HG03439 (cell line): ENCODE measurements at regions not wholly inside any gene's neighbourhood (a gene's known extent, or its start where the extent isn't known, plus 50 kb on each side); places are given as distances from the start of the nearest gene placed in this dataset.
"Not testable (repeated sequence)": the region's sequence is repeated elsewhere in the genome, so short reads cannot be mapped to it uniquely, and the experiment has no call there.

Source experiments
- ATAC-seq: cut with Tn5 transposase; IDR thresholded peaks from one replicate; pipeline ENCODE4 v1.9.1; 2021; ENCODE audit warnings: mild to moderate bottlenecking, moderate library complexity; ENCODE audit not compliant: unreplicated experiment

GRCh38 chr16:46519063-46519462, 102.1 kb downstream of the SHCBP1 start:
- ATAC-seq: no peak

GRCh38 chr16:46496701-46497100, 124.5 kb downstream of the SHCBP1 start:
- ATAC-seq: no peak

GRCh38 chr16:46482895-46483294, 138.3 kb downstream of the SHCBP1 start:
- no peak for ATAC-seq

- no peak for ATAC-seq
Observed at GRCh38 chr16:46466239-46466638, 154.9 kb downstream of the SHCBP1 start.

- ATAC-seq: not testable (repeated sequence)
Observed at GRCh38 chr16:46454801-46455200, 166.4 kb downstream of the SHCBP1 start.

GRCh38 chr16:46428108-46429061, 192.8 kb downstream of the SHCBP1 start:
- ATAC-seq: no peak

- ATAC-seq: no peak
Observed at GRCh38 chr16:46427340-46428107, 193.7 kb downstream of the SHCBP1 start.

- ATAC-seq: no peak
Observed at GRCh38 chr16:46426336-46426735, 194.8 kb downstream of the SHCBP1 start.

- no peak for ATAC-seq
Observed at GRCh38 chr16:46404028-46404427, 217.2 kb downstream of the SHCBP1 start.

- not testable (repeated sequence) for ATAC-seq
Observed at GRCh38 chr16:46398559-46398958, 222.6 kb downstream of the SHCBP1 start.

GRCh38 chr16:46396883-46397270, 224.3 kb downstream of the SHCBP1 start:
- not testable (repeated sequence) for ATAC-seq

GRCh38 chr16:46396131-46396882, 224.9 kb downstream of the SHCBP1 start:
- not testable (repeated sequence) for ATAC-seq

- ATAC-seq: not testable (repeated sequence)
Observed at GRCh38 chr16:46395391-46395921, 225.7 kb downstream of the SHCBP1 start.

GRCh38 chr16:46394963-46395362, 226.2 kb downstream of the SHCBP1 start:
- ATAC-seq: not testable (repeated sequence)

GRCh38 chr16:46394149-46394548, 227.0 kb downstream of the SHCBP1 start:
- not testable (repeated sequence) for ATAC-seq

- not testable (repeated sequence) for ATAC-seq
Observed at GRCh38 chr16:46392930-46393722, 228.1 kb downstream of the SHCBP1 start.

- ATAC-seq: not testable (repeated sequence)
Observed at GRCh38 chr16:46390660-46391462, 230.3 kb downstream of the SHCBP1 start.

GRCh38 chr16:46389561-46390041, 231.6 kb downstream of the SHCBP1 start:
- ATAC-seq: not testable (repeated sequence)

GRCh38 chr16:46388939-46389491, 232.2 kb downstream of the SHCBP1 start:
- ATAC-seq: not testable (repeated sequence)
